ENCODE measurements at regions not wholly inside any gene's neighbourhood (a gene's known extent, or its start where the extent isn't known, plus 50 kb on each side); places are given as distances from the start of the nearest gene placed in this dataset.
"Not testable (repeated sequence)": the region's sequence is repeated elsewhere in the genome, so short reads cannot be mapped to it uniquely, and the experiment has no call there.

- Histone ChIP-seq H3K4me1 (peaks cover 0 to 10% (median 3%) of the 10 kb centered on the region in 4 donors), H3K36me3 (no peaks in the 10 kb centered on the region), H3K9me3 (no peaks in the 10 kb centered on the region), H3K27ac (peak overlapping the region; percentile 22 to 51 (median 28)), H3K27me3 (no peaks in the 10 kb centered on the region), H3K4me3 (no peak overlapping the region)
- intact Hi-C loops (cut with DNase I; ENCODE audit: low total_unique reads) (no loop called here), in situ Hi-C loops (cut with MboI; ENCODE audit: low pct_ligation_motif_present in 1 of 4, low pct_unique_long_range_greater_than_20kb in 1 of 4, low sequenced_read_pairs in 3 of 4) (no loop called here)
- WGBS, 2 donors (ENCODE audit: low coverage in 1 of 2) = 47 to 49% methylated on average over 3 to 5 of the region's 5 CpGs
- TF ChIP-seq CTCF (IDR thresholded peaks at IDR 0.05) (no peak), POLR2AphosphoS5 (IDR thresholded peaks at IDR 0.05) (peak in 2 of 3 donors; percentile 17 to 38)
- DNase-seq = peak; percentile 66
Measured at GRCh38 chr10:22086730-22087401, 83.3 kb upstream of the DNAJC1 start.

- H3K27me3 ChIP-seq; H3K9me3 ChIP-seq; H3K4me1 ChIP-seq; H3K27ac ChIP-seq; DNase-seq; intact Hi-C loops (cut with DNase I; ENCODE audit: low total_unique reads); in situ Hi-C loops (cut with MboI; ENCODE audit: low pct_ligation_motif_present in 1 of 4, low pct_unique_long_range_greater_than_20kb in 1 of 4, low sequenced_read_pairs in 3 of 4); H3K4me3 ChIP-seq; H3K36me3 ChIP-seq: not testable (repeated sequence)
- WGBS, 2 donors (ENCODE audit: low coverage in 1 of 2) = 49% methylated on average over 5 of the region's 5 CpGs; no CpG with 5 or more reads in 1 of the 2 donors
Measured at GRCh38 chr10:22079921-22080320, 76.4 kb upstream of the DNAJC1 start.

- in situ Hi-C loops (cut with MboI; ENCODE audit: low pct_ligation_motif_present in 1 of 4, low pct_unique_long_range_greater_than_20kb in 1 of 4, low sequenced_read_pairs in 3 of 4) (no loop called here), intact Hi-C loops (cut with DNase I; ENCODE audit: low total_unique reads) (no loop called here)
- Histone ChIP-seq H3K27ac (no peak overlapping the region), H3K4me1 (no peaks in the 10 kb centered on the region), H3K27me3 (no peaks in the 10 kb centered on the region), H3K36me3 (no peaks in the 10 kb centered on the region), H3K4me3 (no peak overlapping the region), H3K9me3 (peaks cover 12 to 24% of the 10 kb centered on the region in 2 donors)
- 100% methylated on average over 1 of the region's 1 CpG for WGBS, 2 donors (ENCODE audit: low coverage in 1 of 2)
- DNase-seq = no peak
- TF ChIP-seq CTCF (IDR thresholded peaks at IDR 0.05) = no peak
- TF ChIP-seq EP300 (IDR thresholded peaks at IDR 0.05; ENCODE audit: low read depth) = no peak
- TF ChIP-seq POLR2A (IDR thresholded peaks at IDR 0.05) = no peak
- no peak for TF ChIP-seq POLR2AphosphoS5 (IDR thresholded peaks at IDR 0.05)
Measured at GRCh38 chr10:22071332-22071731, 67.8 kb upstream of the DNAJC1 start.

- 97 to 100% methylated on average over 1 of the region's 1 CpG for WGBS, 2 donors (ENCODE audit: low coverage in 1 of 2)
- TF ChIP-seq CTCF (IDR thresholded peaks at IDR 0.05) (no peak), EP300 (IDR thresholded peaks at IDR 0.05; ENCODE audit: low read depth) (no peak), POLR2A (IDR thresholded peaks at IDR 0.05) (no peak), POLR2AphosphoS5 (IDR thresholded peaks at IDR 0.05) (no peak)
- Histone ChIP-seq H3K9me3 (peaks cover 12 to 20% of the 10 kb centered on the region in 2 donors), H3K27me3 (no peaks in the 10 kb centered on the region), H3K27ac (no peak overlapping the region), H3K4me3 (no peak overlapping the region), H3K4me1 (no peaks in the 10 kb centered on the region), H3K36me3 (no peaks in the 10 kb centered on the region)
- intact Hi-C loops (cut with DNase I; ENCODE audit: low total_unique reads) (no loop called here), in situ Hi-C loops (cut with MboI; ENCODE audit: low pct_ligation_motif_present in 1 of 4, low pct_unique_long_range_greater_than_20kb in 1 of 4, low sequenced_read_pairs in 3 of 4) (no loop called here)
- no peak for DNase-seq
Measured at GRCh38 chr10:22067091-22067490, 63.6 kb upstream of the DNAJC1 start.

GRCh38 chr10:22060984-22061383, 57.5 kb upstream of the DNAJC1 start:
- H3K27me3 ChIP-seq; intact Hi-C loops (cut with DNase I; ENCODE audit: low total_unique reads); H3K4me3 ChIP-seq; in situ Hi-C loops (cut with MboI; ENCODE audit: low pct_ligation_motif_present in 1 of 4, low pct_unique_long_range_greater_than_20kb in 1 of 4, low sequenced_read_pairs in 3 of 4); H3K36me3 ChIP-seq; H3K27ac ChIP-seq; DNase-seq; H3K9me3 ChIP-seq; H3K4me1 ChIP-seq: not testable (repeated sequence)
- WGBS, 2 donors (ENCODE audit: low coverage in 1 of 2) = 60% methylated on average over 6 of the region's 6 CpGs; no CpG with 5 or more reads in 1 of the 2 donors

Measured in transverse colon (tissue), 4 donors.